NCI-H2081 treated with DMSO at 0.1 percent for 48 hours (cell line): ENCODE measurements at regions not wholly inside any gene's neighbourhood (a gene's known extent, or its start where the extent isn't known, plus 50 kb on each side); places are given as distances from the start of the nearest gene placed in this dataset.
"Not testable (repeated sequence)": the region's sequence is repeated elsewhere in the genome, so short reads cannot be mapped to it uniquely, and the experiment has no call there.

Source experiments
- DNase-seq: peaks from one replicate; lab custom pipeline; 2025; lab: John Stamatoyannopoulos, UW

- DNase-seq: no peak
Observed at GRCh38 chr1:229886636-229887035, 180.4 kb upstream of the GALNT2 start.

GRCh38 chr1:229887043-229887822 is 179.8 kb upstream of the GALNT2 start:
- peak; percentile 89 for DNase-seq

- DNase-seq: no peak
Observed at GRCh38 chr1:229888157-229888556, 178.9 kb upstream of the GALNT2 start.

- no peak for DNase-seq
Observed at GRCh38 chr1:229888561-229889001, 178.5 kb upstream of the GALNT2 start.

GRCh38 chr1:229889031-229889517 is 178.0 kb upstream of the GALNT2 start:
- DNase-seq: no peak

- DNase-seq: no peak
Observed at GRCh38 chr1:229891227-229891626, 175.8 kb upstream of the GALNT2 start.

- no peak for DNase-seq
Observed at GRCh38 chr1:229892515-229893117, 174.4 kb upstream of the GALNT2 start.

- no peak for DNase-seq
Observed at GRCh38 chr1:229893762-229894444, 173.1 kb upstream of the GALNT2 start.

- no peak for DNase-seq
Observed at GRCh38 chr1:229894532-229894931, 172.5 kb upstream of the GALNT2 start.

- DNase-seq: no peak
Observed at GRCh38 chr1:229895605-229896004, 171.4 kb upstream of the GALNT2 start.

GRCh38 chr1:229896306-229896705 is 170.7 kb upstream of the GALNT2 start:
- DNase-seq: no peak

GRCh38 chr1:229896861-229897260 is 170.2 kb upstream of the GALNT2 start:
- no peak for DNase-seq

- no peak for DNase-seq
Observed at GRCh38 chr1:229897501-229897900, 169.5 kb upstream of the GALNT2 start.

- no peak for DNase-seq
Observed at GRCh38 chr1:229900220-229900619, 166.8 kb upstream of the GALNT2 start.

- DNase-seq: no peak
Observed at GRCh38 chr1:229905031-229905545, 161.9 kb upstream of the GALNT2 start.

GRCh38 chr1:229905652-229906051 is 161.4 kb upstream of the GALNT2 start:
- no peak for DNase-seq

GRCh38 chr1:229907884-229908638 is 159.0 kb upstream of the GALNT2 start:
- DNase-seq: no peak

GRCh38 chr1:229908689-229909088 is 158.3 kb upstream of the GALNT2 start:
- DNase-seq: no peak

- no peak for DNase-seq
Observed at GRCh38 chr1:229913489-229913888, 153.5 kb upstream of the GALNT2 start.

GRCh38 chr1:229919488-229919887 is 147.6 kb upstream of the GALNT2 start:
- DNase-seq: not testable (repeated sequence)

GRCh38 chr1:229920683-229921082 is 146.4 kb upstream of the GALNT2 start:
- no peak for DNase-seq

GRCh38 chr1:229922249-229922648 is 144.8 kb upstream of the GALNT2 start:
- no peak for DNase-seq
